ENCODE measurements at regions not wholly inside any gene's neighbourhood (a gene's known extent, or its start where the extent isn't known, plus 50 kb on each side); places are given as distances from the start of the nearest gene placed in this dataset.

- no peak for DNase-seq
Observed at GRCh38 chrX:69083361-69083760, 81.9 kb downstream of the PJA1 start.

- no peak for DNase-seq
Observed at GRCh38 chrX:69082753-69083150, 82.5 kb downstream of the PJA1 start.

GRCh38 chrX:69082055-69082752 lies 83.0 kb downstream of the PJA1 start:
- DNase-seq: no peak

- no peak for DNase-seq
Observed at GRCh38 chrX:69080855-69081465, 84.3 kb downstream of the PJA1 start.

GRCh38 chrX:69079268-69079667 lies 86.0 kb downstream of the PJA1 start:
- no peak for DNase-seq

GRCh38 chrX:69077895-69078455 lies 87.3 kb downstream of the PJA1 start:
- DNase-seq: no peak

GRCh38 chrX:69076088-69076487 lies 89.2 kb downstream of the PJA1 start:
- DNase-seq: no peak

- DNase-seq: no peak
Observed at GRCh38 chrX:69074726-69075125, 90.5 kb downstream of the PJA1 start.

- no peak for DNase-seq
Observed at GRCh38 chrX:69073721-69074120, 91.5 kb downstream of the PJA1 start.

- no peak for DNase-seq
Observed at GRCh38 chrX:69073241-69073640, 92.0 kb downstream of the PJA1 start.

GRCh38 chrX:69072486-69073006 lies 92.7 kb downstream of the PJA1 start:
- no peak for DNase-seq

GRCh38 chrX:69070949-69071650 lies 94.2 kb downstream of the PJA1 start:
- DNase-seq: no peak

- no peak for DNase-seq
Observed at GRCh38 chrX:69069876-69070275, 95.4 kb downstream of the PJA1 start.

GRCh38 chrX:69069086-69069445 lies 96.2 kb downstream of the PJA1 start:
- no peak for DNase-seq

- no peak for DNase-seq
Observed at GRCh38 chrX:69068301-69069085, 96.8 kb downstream of the PJA1 start.

GRCh38 chrX:69067841-69068240 lies 97.4 kb downstream of the PJA1 start:
- no peak for DNase-seq

- peak in 1 of 2 experiments; percentile 6 for DNase-seq
Observed at GRCh38 chrX:69066966-69067525, 98.2 kb downstream of the PJA1 start.

GRCh38 chrX:69066021-69066757 lies 99.1 kb downstream of the PJA1 start:
- DNase-seq: peak in 1 of 2 experiments; percentile 1

GRCh38 chrX:69065451-69065850 lies 99.8 kb downstream of the PJA1 start:
- peak in 1 of 2 experiments; percentile 11 for DNase-seq

GRCh38 chrX:69063486-69063885 lies 101.8 kb downstream of the PJA1 start:
- DNase-seq: peak in 1 of 2 experiments; percentile 2

- no peak for DNase-seq
Observed at GRCh38 chrX:69062493-69062892, 102.8 kb downstream of the PJA1 start.

Measured in activated T-cell treated with anti-CD3 and anti-CD28 coated beads, Interleukin-2, amount 50 U/mL, for 48 hours (primary cell).